B cell (primary cell): ENCODE measurements at regions not wholly inside any gene's neighbourhood (a gene's known extent, or its start where the extent isn't known, plus 50 kb on each side); places are given as distances from the start of the nearest gene placed in this dataset.

Source experiments
- ATAC-seq: fragments of 200-7000 bp; cut with Tn5 transposase; one replicate; pipeline ENCODE4 v1.10.0; 2021; ENCODE audit warnings: low read depth, mild to moderate bottlenecking, moderate number of reproducible peaks, moderate library complexity
- CTCF ChIA-PET: fragments of 350-600 bp; sonication (Branson Sonifier 250); formaldehyde crosslinking; loops from one replicate; lab custom pipeline; 2021; ENCODE audit warnings: antibody characterized with exemption, inconsistent platforms; lab: Charles Lee
- POLR2A ChIA-PET: fragments of 350-600 bp; sonication (Branson Sonifier 250); formaldehyde crosslinking; loops from one replicate; lab custom pipeline; 2021; ENCODE audit warnings: antibody characterized with exemption; lab: Charles Lee
- DNase-seq: peaks from one replicate; pipeline ENCODE4 v3.0.0; 2013
- H2AFZ ChIP-seq: 2 replicates; pipeline ENCODE4 v1.6.1; 2012; ENCODE audit warnings: mild to moderate bottlenecking, low read depth, low read length; ENCODE audit not compliant: insufficient read depth, poor library complexity, severe bottlenecking
- H3K27ac ChIP-seq, 2 donors: 1 replicate in 1 of 2; 2 replicates in 1 of 2; pipeline ENCODE4 v1.5.1; 2012 to 2013; ENCODE audit warnings: low read length in 2 of 2, mild to moderate bottlenecking in 2 of 2, moderate library complexity in 1 of 2
- H3K27me3 ChIP-seq, 4 experiments: fragments of 200-600 bp in 1 of 4; sonication (generic) in 1 of 4; replicated peaks in 1 of 4; 1 replicate in 2 of 4; 2 replicates in 2 of 4; pipeline versions ENCODE4 v1.6.1 to v1.7.0; 2013 to 2016; ENCODE audit warnings: low read length in 3 of 4, mild to moderate bottlenecking in 2 of 4, mixed read lengths in 1 of 4, moderate library complexity in 1 of 4; ENCODE audit not compliant: insufficient read depth in 4 of 4, control insufficient read depth in 3 of 4; ENCODE audit errors: control extremely low read depth in 1 of 4
- H3K36me3 ChIP-seq, 2 experiments: replicated peaks in 1 of 2; 1 replicate in 1 of 2; 2 replicates in 1 of 2; pipeline versions ENCODE4 v1.6.1 to v1.7.1; 2013; ENCODE audit warnings: low read length in 1 of 2; ENCODE audit not compliant: insufficient read depth in 2 of 2, control insufficient read depth in 1 of 2; ENCODE audit errors: control extremely low read depth in 1 of 2, extremely low read depth in 1 of 2
- H3K4me1 ChIP-seq, 2 donors: fragments of 200-600 bp in 1 of 2; sonication (generic) in 1 of 2; 1 replicate in 1 of 2; 2 replicates in 1 of 2; pipeline versions ENCODE4 v1.5.1 to v1.6.1; 2013 to 2017; ENCODE audit warnings: low read length in 2 of 2; ENCODE audit not compliant: control insufficient read depth in 2 of 2, insufficient read depth in 2 of 2
- H3K4me2 ChIP-seq: replicated peaks from 2 replicates; pipeline ENCODE3; 2012; ENCODE audit warnings: mild to moderate bottlenecking, low read depth, low read length; ENCODE audit not compliant: poor library complexity, severe bottlenecking
- H3K4me3 ChIP-seq, 5 experiments: fragments of 200-600 bp in 1 of 5; sonication (generic) in 1 of 5; 1 replicate in 3 of 5; 2 replicates in 2 of 5; pipeline versions ENCODE4 v1.5.1 to v1.7.0; 2011 to 2016; ENCODE audit warnings: low read length in 4 of 5, mild to moderate bottlenecking in 4 of 5, low read depth in 2 of 5, control low read depth in 1 of 5, moderate library complexity in 1 of 5; ENCODE audit not compliant: insufficient read depth in 1 of 5; ENCODE audit errors: control extremely low read depth in 1 of 5, extremely low read depth in 1 of 5
- H3K79me2 ChIP-seq: fragments of 200-600 bp; sonication (generic); one replicate; pipeline ENCODE4 v1.6.0; 2016; ENCODE audit warnings: low read length; ENCODE audit not compliant: control insufficient read depth, insufficient read depth
- H3K9ac ChIP-seq: fragments of 200-600 bp; sonication (generic); 2 replicates; pipeline ENCODE4 v1.6.1; 2017; ENCODE audit warnings: mild to moderate bottlenecking, low read length, moderate library complexity
- H3K9me3 ChIP-seq, 3 donors: one replicate each; pipeline versions ENCODE4 v1.6.1 to v1.7.1; 2013; ENCODE audit warnings: low read length in 2 of 3; ENCODE audit not compliant: control insufficient read depth in 2 of 3, insufficient read depth in 1 of 3; ENCODE audit errors: control extremely low read depth in 1 of 3
- H4K20me1 ChIP-seq: 2 replicates; pipeline ENCODE4 v1.6.0; 2012; ENCODE audit warnings: mild to moderate bottlenecking, low read length; ENCODE audit not compliant: insufficient read depth, control insufficient read depth, poor library complexity, severe bottlenecking
- H3K27ac Mint-ChIP-seq: one replicate; pipeline ENCODE4 v1.8.0; 2021; ENCODE audit warnings: mixed read lengths
- H3K27me3 Mint-ChIP-seq: one replicate; pipeline ENCODE4 v1.8.0; 2021; ENCODE audit warnings: mixed read lengths
- H3K4me1 Mint-ChIP-seq: one replicate; pipeline ENCODE4 v1.8.0; 2021; ENCODE audit warnings: mixed read lengths
- H3K4me3 Mint-ChIP-seq: one replicate; pipeline ENCODE4 v1.8.0; 2021; ENCODE audit warnings: mixed read lengths
- H3K9me3 Mint-ChIP-seq: one replicate; pipeline ENCODE4 v1.8.0; 2022; ENCODE audit warnings: mixed read lengths; ENCODE audit not compliant: insufficient read depth
- EZH2 ChIP-seq: IDR thresholded peaks from 2 replicates; pipeline ENCODE4 v1.6.1; 2012; ENCODE audit warnings: borderline replicate concordance, low read depth, mild to moderate bottlenecking, moderate library complexity, low read length; ENCODE audit not compliant: insufficient read depth, poor library complexity, severe bottlenecking
- WGBS: methylation state at CpG from one replicate; pipeline ENCODE4 v1.1.5; 2013; ENCODE audit warnings: missing lambda C conversion rate; ENCODE audit not compliant: insufficient coverage; 5-methylcytosine and 5-hydroxymethylcytosine counted together
- intact Hi-C: fragments of 100-400 bp; cut with micrococcal nuclease; formaldehyde crosslinking; loops from one replicate; pipeline ENCODE4 v1.10.0; 2022
- TF ChIP-seq, protein P1 (sequence below): fragments of 200-600 bp; IDR thresholded peaks from one replicate; pipeline ENCODE4 v1.8.0; 2022; ENCODE audit warnings: antibody characterized with exemption, mild to moderate bottlenecking

GRCh38 chr13:106383791-106384190 is 151.7 kb downstream of the EFNB2 start:
- Histone ChIP-seq H3K36me3 (no peaks in the 10 kb centered on the region), H3K79me2 (no peaks in the 10 kb centered on the region), H3K4me1 (no peaks in the 10 kb centered on the region), H3K9ac (no peak overlapping the region), H4K20me1 (no peaks in the 10 kb centered on the region), H3K27ac (no peak overlapping the region), H3K4me2 (no peak overlapping the region), H3K27me3 (no peaks in the 10 kb centered on the region), H3K9me3 (no peaks in the 10 kb centered on the region), H3K4me3 (no peak overlapping the region), H2AFZ (no peak overlapping the region)
- Mint-ChIP-seq H3K27me3 (peaks cover 2% of the 10 kb centered on the region), H3K27ac (no peak overlapping the region), H3K4me3 (no peak overlapping the region), H3K9me3 (no peaks in the 10 kb centered on the region), H3K4me1 (no peaks in the 10 kb centered on the region)
- TF ChIP-seq, protein P1, sequence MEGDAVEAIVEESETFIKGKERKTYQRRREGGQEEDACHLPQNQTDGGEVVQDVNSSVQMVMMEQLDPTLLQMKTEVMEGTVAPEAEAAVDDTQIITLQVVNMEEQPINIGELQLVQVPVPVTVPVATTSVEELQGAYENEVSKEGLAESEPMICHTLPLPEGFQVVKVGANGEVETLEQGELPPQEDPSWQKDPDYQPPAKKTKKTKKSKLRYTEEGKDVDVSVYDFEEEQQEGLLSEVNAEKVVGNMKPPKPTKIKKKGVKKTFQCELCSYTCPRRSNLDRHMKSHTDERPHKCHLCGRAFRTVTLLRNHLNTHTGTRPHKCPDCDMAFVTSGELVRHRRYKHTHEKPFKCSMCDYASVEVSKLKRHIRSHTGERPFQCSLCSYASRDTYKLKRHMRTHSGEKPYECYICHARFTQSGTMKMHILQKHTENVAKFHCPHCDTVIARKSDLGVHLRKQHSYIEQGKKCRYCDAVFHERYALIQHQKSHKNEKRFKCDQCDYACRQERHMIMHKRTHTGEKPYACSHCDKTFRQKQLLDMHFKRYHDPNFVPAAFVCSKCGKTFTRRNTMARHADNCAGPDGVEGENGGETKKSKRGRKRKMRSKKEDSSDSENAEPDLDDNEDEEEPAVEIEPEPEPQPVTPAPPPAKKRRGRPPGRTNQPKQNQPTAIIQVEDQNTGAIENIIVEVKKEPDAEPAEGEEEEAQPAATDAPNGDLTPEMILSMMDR = no peak
- TF ChIP-seq EZH2 = no peak
- ATAC-seq (no peak), DNase-seq (no peak)
- no CpG with 5 or more reads among the region's 1 CpG for WGBS
- POLR2A ChIA-PET = no interaction called here
- CTCF ChIA-PET = no interaction called here
- intact Hi-C loops = no loop called here

DNA sequence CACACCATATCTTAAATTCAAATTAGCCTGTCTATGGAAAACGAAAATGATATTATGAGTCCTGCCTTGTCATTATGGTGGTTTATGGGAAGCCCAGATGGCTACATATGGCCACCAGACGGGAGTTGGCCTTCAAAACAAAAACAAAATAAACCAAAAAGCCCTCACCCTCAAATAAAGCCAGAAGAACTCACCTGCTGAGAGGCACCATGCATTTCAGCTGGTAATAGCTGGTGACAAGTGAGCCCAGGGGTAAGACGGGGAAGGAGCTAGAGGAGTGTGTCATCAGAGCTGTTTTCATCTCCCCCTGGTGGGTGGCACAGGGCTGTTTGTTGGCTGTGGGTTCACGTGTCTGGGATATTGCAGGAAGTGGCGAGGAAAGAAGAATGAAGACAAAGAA is 152.9 kb downstream of the EFNB2 start:
- Histone ChIP-seq H3K27ac (no peak overlapping the region), H2AFZ (no peak overlapping the region), H3K9ac (no peak overlapping the region), H3K4me2 (no peak overlapping the region), H3K79me2 (no peaks in the 10 kb centered on the region), H4K20me1 (no peaks in the 10 kb centered on the region), H3K27me3 (no peaks in the 10 kb centered on the region), H3K4me1 (no peaks in the 10 kb centered on the region), H3K9me3 (no peaks in the 10 kb centered on the region), H3K4me3 (no peak overlapping the region), H3K36me3 (no peaks in the 10 kb centered on the region)
- 76% methylated on average over 3 of the region's 5 CpGs for WGBS
- ATAC-seq (no peak), DNase-seq (no peak)
- CTCF ChIA-PET = no interaction called here
- intact Hi-C loops = no loop called here
- H3K4me1 Mint-ChIP-seq = no peaks in the 10 kb centered on the region
- peaks cover 8% of the 10 kb centered on the region for H3K27me3 Mint-ChIP-seq
- POLR2A ChIA-PET = no interaction called here
- no peak for TF ChIP-seq EZH2
- TF ChIP-seq, protein P1 = no peak
- no peaks in the 10 kb centered on the region for H3K9me3 Mint-ChIP-seq
- no peak overlapping the region for H3K4me3 Mint-ChIP-seq
- no peak overlapping the region for H3K27ac Mint-ChIP-seq
